ENCODE measurements at regions not wholly inside any gene's neighbourhood (a gene's known extent, or its start where the extent isn't known, plus 50 kb on each side); places are given as distances from the start of the nearest gene placed in this dataset.
A peak's percentile ranks its signal among the peaks of the same experiment; 100 is the strongest.

- H3K4me1 Mint-ChIP-seq = peaks cover 10% of the 10 kb centered on the region
- DNase-seq = no peak
These were observed 351.9 kb downstream of the SEC14L1 start for GRCh38 chr17:77492446-77493237.

GRCh38 chr17:77493238-77493820, 352.6 kb downstream of the SEC14L1 start:
- TF ChIP-seq CTCF (IDR thresholded peaks at IDR 0.05) = no peak
- H3K36me3 Mint-ChIP-seq (ENCODE audit: low read depth) = peaks cover 18% of the 10 kb centered on the region
- peak overlapping the region; percentile 89 for H3K27ac Mint-ChIP-seq
- no peak overlapping the region for H3K4me3 Mint-ChIP-seq
- H3K9me3 Mint-ChIP-seq = no peaks in the 10 kb centered on the region
- H3K4me1 Mint-ChIP-seq = peaks cover 10% of the 10 kb centered on the region
- H3K27me3 Mint-ChIP-seq (ENCODE audit: low read depth, poor library complexity) = no peaks in the 10 kb centered on the region
- DNase-seq = no peak

More at GRCh38 chr17:77492446-77493237, 351.9 kb downstream of the SEC14L1 start:
- Mint-ChIP-seq H3K9me3 (no peaks in the 10 kb centered on the region), H3K27ac (peak overlapping the region; percentile 90), H3K4me3 (no peak overlapping the region), H3K36me3 (ENCODE audit: low read depth) (peaks cover 23% of the 10 kb centered on the region), H3K27me3 (ENCODE audit: low read depth, poor library complexity) (no peaks in the 10 kb centered on the region)
- no peak for TF ChIP-seq CTCF (IDR thresholded peaks at IDR 0.05)

- H3K9me3 Mint-ChIP-seq = no peaks in the 10 kb centered on the region
- no peaks in the 10 kb centered on the region for H3K27me3 Mint-ChIP-seq (ENCODE audit: low read depth, poor library complexity)
- TF ChIP-seq CTCF (IDR thresholded peaks at IDR 0.05) = no peak
- H3K36me3 Mint-ChIP-seq (ENCODE audit: low read depth) = peaks cover 13% of the 10 kb centered on the region
- no peak for DNase-seq
- peaks cover 10% of the 10 kb centered on the region for H3K4me1 Mint-ChIP-seq
- peak overlapping the region; percentile 89 for H3K27ac Mint-ChIP-seq
- H3K4me3 Mint-ChIP-seq = no peak overlapping the region
These were observed 353.3 kb downstream of the SEC14L1 start for GRCh38 chr17:77493901-77494663.

GRCh38 chr17:77494664-77495435, 354.1 kb downstream of the SEC14L1 start:
- no peak overlapping the region for H3K4me3 Mint-ChIP-seq
- peak; percentile 93 for TF ChIP-seq CTCF (IDR thresholded peaks at IDR 0.05)
- H3K4me1 Mint-ChIP-seq = peaks cover 10% of the 10 kb centered on the region
- H3K27ac Mint-ChIP-seq = peak overlapping the region; percentile 38
- H3K9me3 Mint-ChIP-seq = no peaks in the 10 kb centered on the region
- H3K36me3 Mint-ChIP-seq (ENCODE audit: low read depth) = peaks cover 20% of the 10 kb centered on the region
- peak; percentile 87 for DNase-seq
- H3K27me3 Mint-ChIP-seq (ENCODE audit: low read depth, poor library complexity) = no peaks in the 10 kb centered on the region

GRCh38 chr17:77495575-77495974, 354.8 kb downstream of the SEC14L1 start:
- Mint-ChIP-seq H3K9me3 (no peaks in the 10 kb centered on the region), H3K4me3 (no peak overlapping the region), H3K4me1 (peaks cover 10% of the 10 kb centered on the region), H3K36me3 (ENCODE audit: low read depth) (peaks cover 27% of the 10 kb centered on the region), H3K27ac (no peak overlapping the region), H3K27me3 (ENCODE audit: low read depth, poor library complexity) (no peaks in the 10 kb centered on the region)
- no peak for DNase-seq
- no peak for TF ChIP-seq CTCF (IDR thresholded peaks at IDR 0.05)
